ENCODE measurements at regions not wholly inside any gene's neighbourhood (a gene's known extent, or its start where the extent isn't known, plus 50 kb on each side); places are given as distances from the start of the nearest gene placed in this dataset.

DNA sequence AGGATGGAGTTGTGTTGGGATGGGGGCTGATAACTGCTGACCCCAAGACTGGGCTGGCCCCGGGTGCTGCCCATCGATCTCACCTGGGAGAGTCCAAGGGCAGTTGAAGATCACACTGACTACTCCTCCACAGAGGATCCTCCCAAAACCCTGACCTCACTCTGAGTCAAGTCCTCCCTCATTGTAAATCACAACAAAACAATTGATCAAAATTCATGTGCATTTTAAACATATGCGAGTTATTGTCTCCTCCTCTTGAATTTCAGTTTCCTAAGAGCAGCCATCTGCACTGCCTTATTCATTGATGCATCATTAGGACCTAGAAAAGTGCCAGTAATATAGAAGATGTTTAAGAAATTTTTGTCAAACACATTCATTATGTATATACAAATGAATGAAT is 273.6 kb downstream of the C1orf94 start:
- TF ChIP-seq, protein P1, sequence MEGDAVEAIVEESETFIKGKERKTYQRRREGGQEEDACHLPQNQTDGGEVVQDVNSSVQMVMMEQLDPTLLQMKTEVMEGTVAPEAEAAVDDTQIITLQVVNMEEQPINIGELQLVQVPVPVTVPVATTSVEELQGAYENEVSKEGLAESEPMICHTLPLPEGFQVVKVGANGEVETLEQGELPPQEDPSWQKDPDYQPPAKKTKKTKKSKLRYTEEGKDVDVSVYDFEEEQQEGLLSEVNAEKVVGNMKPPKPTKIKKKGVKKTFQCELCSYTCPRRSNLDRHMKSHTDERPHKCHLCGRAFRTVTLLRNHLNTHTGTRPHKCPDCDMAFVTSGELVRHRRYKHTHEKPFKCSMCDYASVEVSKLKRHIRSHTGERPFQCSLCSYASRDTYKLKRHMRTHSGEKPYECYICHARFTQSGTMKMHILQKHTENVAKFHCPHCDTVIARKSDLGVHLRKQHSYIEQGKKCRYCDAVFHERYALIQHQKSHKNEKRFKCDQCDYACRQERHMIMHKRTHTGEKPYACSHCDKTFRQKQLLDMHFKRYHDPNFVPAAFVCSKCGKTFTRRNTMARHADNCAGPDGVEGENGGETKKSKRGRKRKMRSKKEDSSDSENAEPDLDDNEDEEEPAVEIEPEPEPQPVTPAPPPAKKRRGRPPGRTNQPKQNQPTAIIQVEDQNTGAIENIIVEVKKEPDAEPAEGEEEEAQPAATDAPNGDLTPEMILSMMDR (IDR thresholded peaks at IDR 0.05): no peak
- no peak for TF ChIP-seq EZH2 (IDR thresholded peaks at IDR 0.05; ENCODE audit: borderline replicate concordance, insufficient read depth, low read depth, low read length, poor library complexity, severe bottlenecking)

Measured in B cell (primary cell).